Astrocyte of the cerebellum (primary cell): ENCODE measurements at regions not wholly inside any gene's neighbourhood (a gene's known extent, or its start where the extent isn't known, plus 50 kb on each side); places are given as distances from the start of the nearest gene placed in this dataset.

Experiments used
- DNase-seq: peaks from one replicate; pipeline ENCODE4 v3.0.0-alpha.2; 2011; ENCODE audit warnings: low read depth
- H3K4me3 ChIP-seq: 2 replicates; pipeline ENCODE4 v1.5.1; 2011; ENCODE audit warnings: mild to moderate bottlenecking, low read depth, low read length, moderate library complexity
- in situ Hi-C: cut with HindIII; loops from 2 replicates; pipeline ENCODE4 v1.10.0; 2017; ENCODE audit warnings: low sequenced_read_pairs
- TF ChIP-seq, protein P1 (sequence below): IDR thresholded peaks from 2 replicates; pipeline ENCODE4 v1.5.1; 2012; ENCODE audit warnings: low read length, low read depth, moderate library complexity, mild to moderate bottlenecking; ENCODE audit errors: missing control alignments

DNA sequence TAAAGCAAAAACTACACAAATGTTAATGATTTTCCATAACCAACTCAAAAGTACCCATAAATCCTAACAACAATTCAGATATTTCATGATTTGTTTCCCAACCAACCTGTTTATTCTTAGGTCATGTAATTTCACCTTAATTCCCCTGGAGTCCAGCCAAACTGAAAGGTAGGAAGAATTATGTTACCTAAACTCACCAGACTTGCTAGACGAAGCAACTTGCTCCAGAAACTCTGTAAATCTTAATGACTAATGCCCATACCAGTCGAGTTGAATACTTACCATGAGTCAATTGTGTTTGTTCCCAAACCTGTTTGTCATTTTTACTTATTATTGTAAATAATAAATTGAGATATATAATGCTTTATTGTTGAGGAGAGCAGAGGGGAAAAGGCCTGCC is 1030.0 kb downstream of the TBL1XR1 start:
- DNase-seq = no peak
- in situ Hi-C loops = no loop called here

DNA sequence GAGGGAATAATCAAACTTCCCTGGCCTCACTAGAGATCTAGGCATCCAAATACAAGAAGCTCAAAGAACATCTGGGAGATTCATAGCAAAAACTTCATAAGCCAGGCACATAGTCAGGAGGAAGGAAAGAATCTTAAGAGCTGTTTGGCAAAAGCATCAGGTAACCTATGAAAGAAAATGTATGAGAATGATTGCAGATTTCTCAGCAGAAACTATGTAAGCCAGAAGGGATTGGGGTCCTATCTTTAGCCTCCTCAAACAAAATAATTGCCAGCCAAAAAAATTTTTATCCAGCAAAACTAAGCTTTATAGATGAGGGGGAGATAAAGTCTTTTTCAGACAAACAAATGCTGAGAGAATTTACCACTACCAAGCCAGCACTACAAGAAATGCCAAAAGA is 1036.3 kb downstream of the TBL1XR1 start:
- TF ChIP-seq, protein P1, sequence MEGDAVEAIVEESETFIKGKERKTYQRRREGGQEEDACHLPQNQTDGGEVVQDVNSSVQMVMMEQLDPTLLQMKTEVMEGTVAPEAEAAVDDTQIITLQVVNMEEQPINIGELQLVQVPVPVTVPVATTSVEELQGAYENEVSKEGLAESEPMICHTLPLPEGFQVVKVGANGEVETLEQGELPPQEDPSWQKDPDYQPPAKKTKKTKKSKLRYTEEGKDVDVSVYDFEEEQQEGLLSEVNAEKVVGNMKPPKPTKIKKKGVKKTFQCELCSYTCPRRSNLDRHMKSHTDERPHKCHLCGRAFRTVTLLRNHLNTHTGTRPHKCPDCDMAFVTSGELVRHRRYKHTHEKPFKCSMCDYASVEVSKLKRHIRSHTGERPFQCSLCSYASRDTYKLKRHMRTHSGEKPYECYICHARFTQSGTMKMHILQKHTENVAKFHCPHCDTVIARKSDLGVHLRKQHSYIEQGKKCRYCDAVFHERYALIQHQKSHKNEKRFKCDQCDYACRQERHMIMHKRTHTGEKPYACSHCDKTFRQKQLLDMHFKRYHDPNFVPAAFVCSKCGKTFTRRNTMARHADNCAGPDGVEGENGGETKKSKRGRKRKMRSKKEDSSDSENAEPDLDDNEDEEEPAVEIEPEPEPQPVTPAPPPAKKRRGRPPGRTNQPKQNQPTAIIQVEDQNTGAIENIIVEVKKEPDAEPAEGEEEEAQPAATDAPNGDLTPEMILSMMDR = no peak
- DNase-seq = no peak
- H3K4me3 ChIP-seq = no peak overlapping the region
- in situ Hi-C loops = no loop called here

More for the DNA sequence above, 1030.0 kb downstream of the TBL1XR1 start:
- no peak overlapping the region for H3K4me3 ChIP-seq
- TF ChIP-seq, protein P1 = no peak

DNA sequence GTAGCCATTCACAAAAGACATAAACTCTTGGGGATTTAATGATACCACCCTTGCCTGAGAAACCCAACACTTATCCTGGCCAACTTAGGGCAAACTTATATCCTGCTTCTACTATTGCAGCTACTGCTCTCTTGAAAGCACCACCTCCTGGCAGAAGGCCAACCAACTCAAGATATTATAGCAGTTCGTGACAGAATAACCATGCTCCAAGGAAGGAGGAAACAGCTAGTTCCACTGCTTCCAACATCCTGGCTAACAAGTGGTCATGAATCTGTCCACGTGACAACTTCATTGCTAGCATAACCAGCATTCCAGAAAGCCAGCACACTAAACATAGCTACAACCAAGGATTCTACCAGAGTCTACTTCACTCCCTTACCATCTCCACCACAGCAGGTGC is 1037.5 kb downstream of the TBL1XR1 start:
- TF ChIP-seq, protein P1 = no peak
- DNase-seq = no peak
- in situ Hi-C loops = no loop called here
- H3K4me3 ChIP-seq = no peak overlapping the region

DNA sequence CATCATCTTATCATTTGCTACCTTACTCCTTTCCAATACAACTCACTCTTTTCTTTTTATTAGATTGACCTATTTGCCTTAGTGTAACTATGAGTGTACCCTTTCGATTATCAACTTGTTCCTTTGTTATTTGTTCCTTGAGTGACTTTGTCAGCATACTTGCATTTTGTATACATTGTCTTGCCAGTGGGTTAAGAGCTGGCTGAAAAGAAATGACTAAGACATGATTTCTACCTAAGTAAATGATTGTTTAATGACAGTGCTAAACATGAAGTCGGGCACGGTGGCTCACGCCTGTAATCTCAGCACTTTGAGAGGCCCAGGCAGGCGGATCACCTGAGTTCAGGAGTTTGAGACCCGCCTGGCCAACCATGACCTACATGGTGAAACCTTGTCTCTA is 1042.3 kb downstream of the TBL1XR1 start:
- no peak for DNase-seq
- no peak overlapping the region for H3K4me3 ChIP-seq
- TF ChIP-seq, protein P1 = no peak
- in situ Hi-C loops = no loop called here

DNA sequence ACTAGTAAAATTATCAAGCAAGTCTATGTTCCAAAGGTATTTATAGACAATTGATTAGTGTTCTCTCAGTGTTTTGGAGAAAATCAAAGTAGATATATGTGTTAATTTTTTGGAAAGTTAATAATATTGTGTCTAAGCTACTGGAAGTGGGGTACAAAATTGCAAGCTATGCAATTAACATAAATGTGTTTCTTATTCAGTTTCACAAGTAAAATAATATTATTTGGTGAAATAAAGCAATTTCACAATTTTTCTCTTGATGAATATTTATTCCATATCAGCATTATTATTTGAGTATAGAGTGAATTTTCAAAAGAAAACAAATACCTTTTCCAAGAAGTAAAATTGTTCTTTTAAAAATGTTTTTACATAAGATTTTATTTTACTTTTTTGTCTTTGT is 1047.7 kb downstream of the TBL1XR1 start:
- no peak overlapping the region for H3K4me3 ChIP-seq
- in situ Hi-C loops = no loop called here
- DNase-seq = no peak
- TF ChIP-seq, protein P1 = no peak

DNA sequence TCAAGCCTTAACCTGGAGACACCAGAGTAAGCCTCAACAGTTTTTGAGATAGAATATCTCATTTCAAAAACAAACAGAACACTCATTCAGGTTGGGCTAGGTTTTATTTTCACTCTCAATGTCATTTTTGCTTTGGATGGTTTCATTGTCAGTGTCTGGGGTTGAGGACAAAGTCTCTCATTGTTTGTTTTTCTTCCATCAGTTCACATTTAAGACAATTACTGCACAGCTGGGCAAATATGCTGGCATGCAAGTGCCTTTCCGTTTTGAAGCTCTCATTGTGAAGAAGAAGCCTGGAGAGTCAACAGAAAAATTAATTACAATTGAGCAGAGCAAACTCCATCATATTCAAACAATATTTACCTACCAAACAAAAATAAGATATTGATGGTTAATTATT is 1050.0 kb downstream of the TBL1XR1 start:
- TF ChIP-seq, protein P1 = no peak
- H3K4me3 ChIP-seq = no peak overlapping the region
- in situ Hi-C loops = no loop called here
- DNase-seq = no peak

DNA sequence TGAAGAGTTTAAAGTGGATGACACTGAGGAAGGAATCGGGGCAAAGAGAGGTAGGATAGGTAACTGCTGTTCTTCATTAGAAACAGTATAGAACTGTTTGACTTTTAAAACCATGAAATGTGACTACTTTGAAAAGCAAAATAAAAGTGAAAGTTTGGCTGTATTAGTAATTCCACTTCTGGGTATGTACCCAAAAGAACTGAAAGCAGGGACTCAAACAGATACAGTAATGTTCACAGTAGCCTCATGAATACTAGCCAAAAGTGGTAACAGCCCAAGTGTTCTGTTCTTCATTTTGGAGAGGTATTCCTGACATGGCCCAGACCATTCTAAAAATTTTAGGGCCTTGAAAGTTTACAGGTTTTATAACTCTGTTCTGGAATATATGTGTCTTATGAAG is 1055.4 kb downstream of the TBL1XR1 start:
- no peak for DNase-seq
- no peak overlapping the region for H3K4me3 ChIP-seq
- in situ Hi-C loops = no loop called here
- TF ChIP-seq, protein P1 = no peak
